MG63 (cell line): ENCODE measurements at regions not wholly inside any gene's neighbourhood (a gene's known extent, or its start where the extent isn't known, plus 50 kb on each side); places are given as distances from the start of the nearest gene placed in this dataset.
"Not testable (repeated sequence)": the region's sequence is repeated elsewhere in the genome, so short reads cannot be mapped to it uniquely, and the experiment has no call there.

ENCODE experiments used
- DNase-seq: peaks from one replicate; pipeline ENCODE4 v3.0.0-alpha.2; 2020
- H3K27me3 ChIP-seq: fragments of 250-450 bp; sonication (Bioruptor Pico); 2 replicates; pipeline ENCODE4 v1.5.1; 2020; ENCODE audit warnings: mild to moderate bottlenecking, moderate library complexity
- H3K36me3 ChIP-seq: fragments of 250-450 bp; sonication (Bioruptor Pico); 2 replicates; pipeline ENCODE4 v1.5.1; 2020; ENCODE audit warnings: mild to moderate bottlenecking, moderate library complexity
- H3K4me3 ChIP-seq: fragments of 250-450 bp; sonication (Bioruptor Pico); 2 replicates; pipeline ENCODE4 v1.5.1; 2020; ENCODE audit warnings: mild to moderate bottlenecking, moderate library complexity
- H3K9me3 ChIP-seq: fragments of 250-450 bp; sonication (Bioruptor Pico); 2 replicates; pipeline ENCODE4 v1.5.1; 2020; ENCODE audit warnings: mild to moderate bottlenecking, moderate library complexity

DNA sequence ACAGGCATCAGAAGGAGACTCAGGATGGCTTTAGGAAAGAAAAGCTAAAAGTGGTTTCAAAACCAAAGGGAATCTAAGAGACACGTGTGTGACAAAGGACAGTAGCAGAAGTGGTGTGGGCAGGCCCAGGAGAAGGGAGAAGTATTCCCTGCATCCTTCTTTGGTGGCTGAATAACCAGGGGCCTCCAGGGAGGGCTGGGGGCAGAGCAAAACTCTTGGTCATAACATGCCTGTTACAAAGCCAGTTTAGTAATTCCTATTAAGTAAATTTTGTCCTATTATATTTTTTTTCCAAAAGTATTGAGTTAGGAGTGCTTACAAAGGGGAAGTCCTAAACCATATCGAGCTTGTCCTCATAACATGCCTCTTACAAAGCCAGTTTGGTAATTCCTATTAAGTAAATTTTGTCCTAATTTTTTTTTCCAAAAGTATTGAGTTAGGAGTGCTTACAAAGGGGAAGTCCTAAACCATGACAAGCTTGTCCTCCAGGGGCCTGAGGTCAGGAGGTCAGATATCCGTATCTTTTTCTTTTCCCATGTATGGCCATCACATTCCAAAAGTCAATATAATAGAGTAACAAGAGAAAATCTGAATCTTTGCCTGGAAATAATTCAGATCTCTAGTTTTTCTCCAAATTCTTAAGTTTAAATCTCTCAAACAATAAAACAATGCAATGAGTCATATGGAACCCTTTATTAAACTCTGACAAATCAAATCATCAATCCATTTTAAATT is 509.2 kb downstream of the LTN1 start:
- Histone ChIP-seq H3K36me3 (no peaks in the 10 kb centered on the region; the same call in 1 of the 2 replicates), H3K4me3 (no peak overlapping the region), H3K27me3 (no peaks in the 10 kb centered on the region), H3K9me3 (peaks cover 2% of the 10 kb centered on the region)
- DNase-seq, result no peak

GRCh38 chr21:28482657-28483056 is 510.0 kb downstream of the LTN1 start:
- peak; percentile 45 for DNase-seq
- no peak overlapping the region for H3K4me3 ChIP-seq
- no peaks in the 10 kb centered on the region for H3K27me3 ChIP-seq

DNA sequence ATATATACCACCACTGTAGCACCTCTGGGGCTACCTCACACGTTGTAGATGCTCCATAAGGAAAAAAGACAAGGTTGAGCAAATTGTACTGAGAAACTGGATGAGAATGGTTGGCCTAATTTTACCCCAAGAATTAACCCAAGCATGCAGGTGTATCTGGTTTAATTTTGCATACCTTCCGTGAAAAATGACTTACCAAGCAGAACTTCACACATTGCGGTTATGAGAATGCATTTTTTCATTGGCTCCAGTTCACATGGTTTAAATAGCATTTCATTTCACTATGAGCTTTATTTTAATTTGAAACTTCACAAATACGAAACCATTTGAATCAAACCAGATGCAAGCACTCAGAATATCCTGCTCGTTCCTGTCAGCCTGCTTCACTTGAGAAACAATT is 512.2 kb downstream of the LTN1 start:
- H3K9me3 ChIP-seq, result peaks cover 2% of the 10 kb centered on the region
- H3K27me3 ChIP-seq, result no peaks in the 10 kb centered on the region
- H3K36me3 ChIP-seq, result no peaks in the 10 kb centered on the region; the same call in 1 of the 2 replicates
- no peak overlapping the region for H3K4me3 ChIP-seq
- DNase-seq, result no peak

More at GRCh38 chr21:28482657-28483056, 510.0 kb downstream of the LTN1 start:
- H3K36me3 ChIP-seq, result no peaks in the 10 kb centered on the region; the same call in 1 of the 2 replicates
- H3K9me3 ChIP-seq, result peaks cover 2% of the 10 kb centered on the region

GRCh38 chr21:28473530-28474220 is 519.0 kb downstream of the LTN1 start:
- Histone ChIP-seq H3K36me3 (no peaks in the 10 kb centered on the region; the same call in 1 of the 2 replicates), H3K9me3 (no peaks in the 10 kb centered on the region; the same call in none of the 2 replicates), H3K4me3 (no peak overlapping the region), H3K27me3 (no peaks in the 10 kb centered on the region)
- no peak for DNase-seq

DNA sequence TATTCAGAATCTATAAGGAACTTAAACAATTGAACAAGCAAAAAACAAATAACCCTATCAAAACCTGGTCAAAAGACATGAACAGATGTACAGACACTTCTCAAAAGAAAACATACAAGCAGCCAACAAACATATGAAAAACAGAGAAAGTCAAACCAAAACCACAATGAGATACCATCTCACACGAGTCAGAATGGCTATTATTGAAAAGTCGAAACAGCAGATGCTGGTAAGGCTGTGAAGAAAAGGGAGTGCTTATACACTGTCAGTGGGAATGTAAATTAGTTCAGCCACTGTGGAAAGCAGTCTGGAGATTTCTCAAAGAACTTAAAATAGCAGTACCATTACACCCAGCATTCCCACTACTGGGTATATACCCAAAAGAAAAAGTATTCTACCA is 520.1 kb downstream of the LTN1 start:
- not testable (repeated sequence) for H3K27me3 ChIP-seq, H3K36me3 ChIP-seq, H3K4me3 ChIP-seq, H3K9me3 ChIP-seq, DNase-seq

DNA sequence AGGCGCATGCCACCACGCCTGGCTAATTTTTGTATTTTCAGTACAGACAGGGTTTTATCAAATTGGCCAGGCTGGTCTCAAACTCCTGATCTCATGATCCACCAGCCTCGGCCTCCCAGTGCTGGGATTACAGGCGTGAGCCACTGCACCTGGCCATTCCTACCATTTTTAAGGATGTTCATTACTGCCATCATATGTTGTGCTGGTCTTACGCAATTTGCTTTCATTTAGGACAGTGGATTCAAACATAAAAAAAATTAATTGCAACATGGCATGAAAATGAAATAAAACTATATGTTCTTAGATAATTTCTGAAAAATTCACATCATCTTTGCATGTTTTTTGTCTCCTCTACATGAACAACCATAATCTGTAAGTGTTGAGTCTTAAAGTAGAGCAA is 527.7 kb downstream of the LTN1 start:
- Histone ChIP-seq H3K4me3 (no peak overlapping the region), H3K27me3 (no peaks in the 10 kb centered on the region), H3K36me3 (no peaks in the 10 kb centered on the region), H3K9me3 (peaks cover 4% of the 10 kb centered on the region; the same call in 1 of the 2 replicates)
- no peak for DNase-seq

- Histone ChIP-seq H3K36me3 (no peaks in the 10 kb centered on the region), H3K27me3 (no peaks in the 10 kb centered on the region), H3K9me3 (peaks cover 4% of the 10 kb centered on the region; the same call in 1 of the 2 replicates), H3K4me3 (no peak overlapping the region)
- no peak for DNase-seq
Observed at GRCh38 chr21:28464095-28464494, 528.6 kb downstream of the LTN1 start.

GRCh38 chr21:28459193-28459592 is 533.5 kb downstream of the LTN1 start:
- DNase-seq, result no peak
- Histone ChIP-seq H3K4me3 (no peak overlapping the region), H3K36me3 (no peaks in the 10 kb centered on the region), H3K9me3 (peaks cover 2% of the 10 kb centered on the region; the same call in 1 of the 2 replicates), H3K27me3 (no peaks in the 10 kb centered on the region)

DNA sequence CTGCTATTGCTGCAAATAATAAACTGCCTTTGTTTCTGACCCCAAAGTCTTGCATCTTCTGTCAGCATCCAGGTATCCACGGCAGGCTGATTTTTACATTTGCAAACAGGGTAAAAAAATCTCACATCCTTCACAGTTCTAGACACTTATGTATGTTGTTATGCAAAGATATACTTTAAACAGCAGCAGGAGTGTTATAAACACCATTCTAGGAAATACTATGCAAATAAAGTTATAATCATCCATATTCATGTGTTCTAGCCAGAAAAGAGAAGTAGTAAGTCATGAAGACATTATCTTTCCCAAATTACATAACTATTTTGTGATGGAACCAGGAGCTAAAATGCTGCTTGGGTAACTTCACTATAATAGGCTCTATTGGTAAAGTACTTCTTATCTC is 534.2 kb downstream of the LTN1 start:
- peaks cover 2% of the 10 kb centered on the region; the same call in 1 of the 2 replicates for H3K9me3 ChIP-seq
- H3K27me3 ChIP-seq, result no peaks in the 10 kb centered on the region
- no peak overlapping the region for H3K4me3 ChIP-seq
- no peaks in the 10 kb centered on the region for H3K36me3 ChIP-seq
- DNase-seq, result no peak

GRCh38 chr21:28455253-28455600 is 537.5 kb downstream of the LTN1 start:
- Histone ChIP-seq H3K36me3 (no peaks in the 10 kb centered on the region), H3K9me3 (peaks cover 2% of the 10 kb centered on the region; the same call in 1 of the 2 replicates), H3K27me3 (no peaks in the 10 kb centered on the region), H3K4me3 (peak overlapping the region; percentile 26)
- DNase-seq, result peak; percentile 45

GRCh38 chr21:28454564-28455252 is 538.0 kb downstream of the LTN1 start:
- H3K4me3 ChIP-seq, result peak overlapping the region; percentile 26
- H3K9me3 ChIP-seq, result peaks cover 2% of the 10 kb centered on the region; the same call in 1 of the 2 replicates
- H3K27me3 ChIP-seq, result no peaks in the 10 kb centered on the region
- no peaks in the 10 kb centered on the region for H3K36me3 ChIP-seq
- DNase-seq, result peak; percentile 67

GRCh38 chr21:28447462-28447861 is 545.2 kb downstream of the LTN1 start:
- DNase-seq, result no peak
- H3K27me3 ChIP-seq, result no peaks in the 10 kb centered on the region
- no peaks in the 10 kb centered on the region for H3K36me3 ChIP-seq
- no peak overlapping the region for H3K4me3 ChIP-seq
- H3K9me3 ChIP-seq, result no peaks in the 10 kb centered on the region; the same call in 1 of the 2 replicates

- DNase-seq, result no peak
- Histone ChIP-seq H3K9me3 (no peaks in the 10 kb centered on the region; the same call in 1 of the 2 replicates), H3K4me3 (no peak overlapping the region), H3K36me3 (no peaks in the 10 kb centered on the region), H3K27me3 (no peaks in the 10 kb centered on the region)
Observed at GRCh38 chr21:28445141-28445830, 547.4 kb downstream of the LTN1 start.

GRCh38 chr21:28444557-28444956 is 548.1 kb downstream of the LTN1 start:
- Histone ChIP-seq H3K9me3 (no peaks in the 10 kb centered on the region; the same call in 1 of the 2 replicates), H3K4me3 (no peak overlapping the region), H3K27me3 (no peaks in the 10 kb centered on the region), H3K36me3 (no peaks in the 10 kb centered on the region)
- no peak for DNase-seq

DNA sequence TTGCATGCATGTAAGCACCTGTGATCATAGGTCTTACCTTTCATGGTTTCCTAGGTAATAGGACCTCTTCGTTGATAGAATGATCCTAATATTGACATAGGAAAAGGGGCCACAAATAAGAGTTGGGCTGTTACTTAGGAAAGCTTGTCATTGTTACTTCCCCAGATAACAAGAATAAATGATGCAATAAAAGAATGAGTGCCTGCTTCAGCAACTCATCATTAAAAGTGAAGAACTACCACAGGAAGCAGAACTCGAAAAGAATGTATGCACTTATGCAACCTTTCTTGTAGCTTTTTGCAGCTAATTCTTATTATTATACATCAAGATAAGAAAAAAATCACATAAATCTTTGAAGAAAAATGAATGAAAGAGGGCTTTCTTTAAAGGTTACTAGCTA is 548.6 kb downstream of the LTN1 start:
- H3K36me3 ChIP-seq, result no peaks in the 10 kb centered on the region
- no peak overlapping the region for H3K4me3 ChIP-seq
- DNase-seq, result no peak
- no peaks in the 10 kb centered on the region; the same call in 1 of the 2 replicates for H3K9me3 ChIP-seq
- H3K27me3 ChIP-seq, result no peaks in the 10 kb centered on the region

- H3K9me3 ChIP-seq, result no peaks in the 10 kb centered on the region; the same call in 1 of the 2 replicates
- no peaks in the 10 kb centered on the region for H3K27me3 ChIP-seq
- DNase-seq, result no peak
- H3K4me3 ChIP-seq, result no peak overlapping the region
- no peaks in the 10 kb centered on the region for H3K36me3 ChIP-seq
Observed at GRCh38 chr21:28442624-28443023, 550.1 kb downstream of the LTN1 start.
